Stimulated activated CD8-positive, alpha-beta memory T cell treated with anti-CD3 and anti-CD28 coated beads, Interleukin-2, amount 100 ng/mL, for 1 hour (primary cell): ENCODE measurements at regions not wholly inside any gene's neighbourhood (a gene's known extent, or its start where the extent isn't known, plus 50 kb on each side); places are given as distances from the start of the nearest gene placed in this dataset.

Source experiments
- DNase-seq, 2 donors: peaks; one replicate each; pipeline ENCODE4 v3.0.0-alpha.2; 2020; ENCODE audit warnings: low read depth in 2 of 2

GRCh38 chr22:27148055-27148454 is 490.7 kb downstream of the MIAT start:
- no peak for DNase-seq

GRCh38 chr22:27148886-27149470 is 491.6 kb downstream of the MIAT start:
- no peak for DNase-seq

- DNase-seq = no peak
Observed at GRCh38 chr22:27149921-27150543, 492.6 kb downstream of the MIAT start.

GRCh38 chr22:27150544-27150941 is 493.2 kb downstream of the MIAT start:
- no peak for DNase-seq

GRCh38 chr22:27151407-27151806 is 494.0 kb downstream of the MIAT start:
- DNase-seq = no peak

GRCh38 chr22:27152033-27152432 is 494.6 kb downstream of the MIAT start:
- DNase-seq = no peak

GRCh38 chr22:27152883-27153282 is 495.5 kb downstream of the MIAT start:
- DNase-seq = no peak

- no peak for DNase-seq
Observed at GRCh38 chr22:27153386-27153785, 496.0 kb downstream of the MIAT start.

GRCh38 chr22:27154717-27155116 is 497.3 kb downstream of the MIAT start:
- DNase-seq = no peak

GRCh38 chr22:27156821-27157489 is 499.6 kb downstream of the MIAT start:
- DNase-seq = no peak

- DNase-seq = no peak
Observed at GRCh38 chr22:27157666-27158370, 500.4 kb downstream of the MIAT start.

GRCh38 chr22:27159016-27159415 is 501.6 kb downstream of the MIAT start:
- DNase-seq = no peak

GRCh38 chr22:27159716-27160295 is 502.4 kb downstream of the MIAT start:
- no peak for DNase-seq

GRCh38 chr22:27163162-27164137 is 506.1 kb downstream of the MIAT start:
- DNase-seq = no peak

GRCh38 chr22:27164781-27165503 is 507.6 kb downstream of the MIAT start:
- no peak for DNase-seq

- no peak for DNase-seq
Observed at GRCh38 chr22:27168681-27169080, 511.3 kb downstream of the MIAT start.

GRCh38 chr22:27170491-27170890 is 513.1 kb downstream of the MIAT start:
- DNase-seq = no peak

GRCh38 chr22:27171212-27171611 is 513.8 kb downstream of the MIAT start:
- no peak for DNase-seq

GRCh38 chr22:27173530-27173929 is 516.1 kb downstream of the MIAT start:
- DNase-seq = no peak

GRCh38 chr22:27175021-27175838 is 517.8 kb downstream of the MIAT start:
- DNase-seq = no peak
